ENCODE measurements at regions not wholly inside any gene's neighbourhood (a gene's known extent, or its start where the extent isn't known, plus 50 kb on each side); places are given as distances from the start of the nearest gene placed in this dataset.

DNA sequence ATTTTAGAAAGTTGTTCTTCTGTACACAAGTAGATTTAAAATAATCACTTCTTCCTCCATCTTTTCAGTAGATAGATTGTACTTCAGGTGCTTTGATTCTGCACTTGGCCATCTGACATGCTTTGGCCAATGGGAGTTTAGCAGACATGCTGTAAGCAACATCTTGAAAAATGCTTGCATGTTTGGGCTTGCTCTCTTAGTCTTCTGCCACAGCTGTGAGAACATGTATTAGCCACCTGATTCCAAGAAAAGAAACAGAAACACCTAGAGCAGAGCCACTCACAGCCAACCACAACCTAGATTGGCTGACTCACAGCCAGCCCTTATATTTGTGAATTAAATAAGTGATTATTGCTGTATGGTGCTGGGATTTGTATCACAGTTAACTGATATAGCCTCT is 70.2 kb upstream of the GADL1 start:
- no peak overlapping the region for H2BK120ac ChIP-seq (ENCODE audit: low read depth, low read length)
- no peak for DNase-seq
- no peaks in the 10 kb centered on the region for H3K36me3 ChIP-seq (ENCODE audit: control insufficient read depth in 1 of 2, insufficient read depth in 2 of 2, low read depth in 1 of 2, low read length in 2 of 2)
- H2BK5ac ChIP-seq (ENCODE audit: low read depth, low read length, poor library complexity, severe bottlenecking) = no peak overlapping the region
- H3K4me2 ChIP-seq (ENCODE audit: low read length, poor library complexity, severe bottlenecking) = no peak overlapping the region
- H4K8ac ChIP-seq (ENCODE audit: low read length) = no peak overlapping the region
- H3K4me1 ChIP-seq (ENCODE audit: control insufficient read depth, insufficient read depth, low read depth, low read length) = no peaks in the 10 kb centered on the region
- no peak overlapping the region for H3K9ac ChIP-seq (ENCODE audit: low read length)
- H3K27me3 ChIP-seq (ENCODE audit: control insufficient read depth in 1 of 2, insufficient read depth in 1 of 2, low read length in 2 of 2) = peaks cover 0 to 5% of the 10 kb centered on the region in 2 experiments
- H3K27ac ChIP-seq (ENCODE audit: low read length, poor library complexity, severe bottlenecking) = no peak overlapping the region
- H2AK5ac ChIP-seq (ENCODE audit: low read length, severe bottlenecking) = no peak overlapping the region
- H2AFZ ChIP-seq (ENCODE audit: low read depth, low read length) = no peak overlapping the region
- H4K91ac ChIP-seq (ENCODE audit: low read length) = no peak overlapping the region
- H3K4ac ChIP-seq (ENCODE audit: low read depth in 1 of 2, low read length in 2 of 2) = no peak overlapping the region
- H2BK15ac ChIP-seq (ENCODE audit: low read depth, poor library complexity, severe bottlenecking) = no peak overlapping the region
- H3K79me1 ChIP-seq (replicated peaks; ENCODE audit: low read length, poor library complexity, severe bottlenecking) = no peaks in the 10 kb centered on the region
- H3K14ac ChIP-seq (ENCODE audit: low read length in 2 of 2) = no peak overlapping the region
- no peak overlapping the region for H3K4me3 ChIP-seq (ENCODE audit: insufficient read depth in 1 of 2, low read depth in 1 of 2, low read length in 2 of 2)
- H3K9me3 ChIP-seq (ENCODE audit: control insufficient read depth, low read length) = peaks cover 2% of the 10 kb centered on the region
- no peak overlapping the region for H3K18ac ChIP-seq (ENCODE audit: low read depth in 1 of 2, low read length in 2 of 2)
- H3K23ac ChIP-seq (ENCODE audit: low read length in 2 of 2) = no peak overlapping the region
- H2BK12ac ChIP-seq (ENCODE audit: low read length in 2 of 2) = no peak overlapping the region

DNA sequence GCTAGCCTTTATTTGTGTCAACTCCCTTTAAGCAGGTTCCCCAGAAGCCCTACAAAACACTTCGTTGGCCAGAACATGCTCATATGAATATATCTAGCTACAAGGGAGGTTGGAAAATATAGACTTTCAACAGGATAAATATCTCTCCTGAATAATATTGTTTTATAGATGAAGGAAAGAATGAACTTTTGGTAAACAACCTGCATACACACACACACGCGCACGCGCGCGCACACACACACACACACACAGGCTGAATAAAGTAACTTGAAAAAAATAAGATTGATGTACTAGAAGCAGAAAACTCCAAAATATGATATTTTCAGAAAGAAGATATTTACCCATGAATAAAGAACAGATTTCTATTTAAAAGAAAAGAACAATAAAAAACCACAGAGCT is 72.4 kb upstream of the GADL1 start:
- Histone ChIP-seq H3K4me1 (ENCODE audit: control insufficient read depth, insufficient read depth, low read depth, low read length) (no peaks in the 10 kb centered on the region), H3K18ac (ENCODE audit: low read depth in 1 of 2, low read length in 2 of 2) (no peak overlapping the region), H3K79me1 (replicated peaks; ENCODE audit: low read length, poor library complexity, severe bottlenecking) (no peaks in the 10 kb centered on the region), H2BK12ac (ENCODE audit: low read length in 2 of 2) (no peak overlapping the region), H2BK5ac (ENCODE audit: low read depth, low read length, poor library complexity, severe bottlenecking) (peak overlapping the region; percentile 57), H2AK5ac (ENCODE audit: low read length, severe bottlenecking) (no peak overlapping the region), H3K27ac (ENCODE audit: low read length, poor library complexity, severe bottlenecking) (no peak overlapping the region), H4K8ac (ENCODE audit: low read length) (no peak overlapping the region), H3K36me3 (ENCODE audit: control insufficient read depth in 1 of 2, insufficient read depth in 2 of 2, low read depth in 1 of 2, low read length in 2 of 2) (no peaks in the 10 kb centered on the region), H3K27me3 (ENCODE audit: control insufficient read depth in 1 of 2, insufficient read depth in 1 of 2, low read length in 2 of 2) (peaks cover 0 to 5% of the 10 kb centered on the region in 2 experiments), H3K4me3 (ENCODE audit: insufficient read depth in 1 of 2, low read depth in 1 of 2, low read length in 2 of 2) (no peak overlapping the region), H2BK15ac (ENCODE audit: low read depth, poor library complexity, severe bottlenecking) (no peak overlapping the region), H4K91ac (ENCODE audit: low read length) (no peak overlapping the region), H3K9me3 (ENCODE audit: control insufficient read depth, low read length) (no peaks in the 10 kb centered on the region), H3K14ac (ENCODE audit: low read length in 2 of 2) (no peak overlapping the region), H3K9ac (ENCODE audit: low read length) (no peak overlapping the region), H2BK120ac (ENCODE audit: low read depth, low read length) (no peak overlapping the region), H3K4ac (ENCODE audit: low read depth in 1 of 2, low read length in 2 of 2) (no peak overlapping the region), H2AFZ (ENCODE audit: low read depth, low read length) (no peak overlapping the region), H3K23ac (ENCODE audit: low read length in 2 of 2) (no peak overlapping the region), H3K4me2 (ENCODE audit: low read length, poor library complexity, severe bottlenecking) (no peak overlapping the region)
- WGBS = no CpG with 5 or more reads among the region's 7 CpGs
- DNase-seq = no peak

DNA sequence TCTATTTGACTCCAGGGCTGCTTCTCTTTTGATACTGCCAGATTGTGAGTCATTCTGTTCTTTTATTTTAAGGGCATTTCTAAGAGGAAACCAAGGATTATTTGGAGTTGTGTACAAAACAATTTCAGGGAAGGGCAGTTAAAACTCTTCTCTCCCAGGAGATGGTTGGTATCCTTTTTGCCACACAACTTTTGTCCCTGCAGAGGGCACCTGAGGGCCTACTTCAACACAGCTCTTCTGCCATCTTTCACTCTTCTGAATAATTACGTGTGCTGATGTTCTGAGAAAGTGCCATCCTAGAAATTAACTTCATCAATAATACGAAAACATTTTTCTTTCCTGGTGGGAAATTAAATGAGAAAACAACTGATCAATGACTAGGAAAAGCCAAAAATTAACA is 75.7 kb upstream of the GADL1 start:
- 80% methylated on average over 1 of the region's 2 CpGs for WGBS
- Histone ChIP-seq H3K36me3 (ENCODE audit: control insufficient read depth in 1 of 2, insufficient read depth in 2 of 2, low read depth in 1 of 2, low read length in 2 of 2) (no peaks in the 10 kb centered on the region), H2BK12ac (ENCODE audit: low read length in 2 of 2) (no peak overlapping the region), H2AK5ac (ENCODE audit: low read length, severe bottlenecking) (no peak overlapping the region), H2BK15ac (ENCODE audit: low read depth, poor library complexity, severe bottlenecking) (no peak overlapping the region), H2BK5ac (ENCODE audit: low read depth, low read length, poor library complexity, severe bottlenecking) (no peak overlapping the region), H2BK120ac (ENCODE audit: low read depth, low read length) (no peak overlapping the region), H3K27ac (ENCODE audit: low read length, poor library complexity, severe bottlenecking) (no peak overlapping the region), H3K4me3 (ENCODE audit: insufficient read depth in 1 of 2, low read depth in 1 of 2, low read length in 2 of 2) (no peak overlapping the region), H3K9me3 (ENCODE audit: control insufficient read depth, low read length) (no peaks in the 10 kb centered on the region), H3K79me1 (replicated peaks; ENCODE audit: low read length, poor library complexity, severe bottlenecking) (no peaks in the 10 kb centered on the region), H3K4me1 (ENCODE audit: control insufficient read depth, insufficient read depth, low read depth, low read length) (no peaks in the 10 kb centered on the region), H3K23ac (ENCODE audit: low read length in 2 of 2) (no peak overlapping the region), H3K9ac (ENCODE audit: low read length) (no peak overlapping the region), H4K8ac (ENCODE audit: low read length) (no peak overlapping the region), H3K4me2 (ENCODE audit: low read length, poor library complexity, severe bottlenecking) (no peak overlapping the region), H4K91ac (ENCODE audit: low read length) (no peak overlapping the region), H3K27me3 (ENCODE audit: control insufficient read depth in 1 of 2, insufficient read depth in 1 of 2, low read length in 2 of 2) (peaks cover 0 to 4% of the 10 kb centered on the region in 2 experiments), H3K4ac (ENCODE audit: low read depth in 1 of 2, low read length in 2 of 2) (no peak overlapping the region), H3K14ac (ENCODE audit: low read length in 2 of 2) (no peak overlapping the region), H2AFZ (ENCODE audit: low read depth, low read length) (no peak overlapping the region), H3K18ac (ENCODE audit: low read depth in 1 of 2, low read length in 2 of 2) (no peak overlapping the region)
- DNase-seq = peak; percentile 1

DNA sequence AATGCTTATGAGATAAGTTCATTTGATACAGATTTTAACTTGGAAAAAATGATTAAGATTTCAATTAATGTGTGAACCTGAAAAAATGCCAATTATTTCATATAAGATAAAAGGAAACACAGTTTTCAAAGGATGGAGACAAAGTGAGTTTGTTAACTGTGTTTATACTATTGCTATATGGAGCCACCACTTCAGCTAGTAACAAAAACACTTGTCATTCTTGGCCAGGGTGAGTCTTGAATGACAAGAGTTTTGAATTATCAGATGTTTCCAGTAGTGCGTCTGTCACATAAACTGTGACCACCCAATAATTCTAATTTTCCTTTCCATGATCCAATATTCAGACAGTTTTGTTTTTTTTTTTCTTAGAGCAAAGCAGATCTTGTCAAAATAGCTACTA is 78.0 kb upstream of the GADL1 start:
- H3K27me3 ChIP-seq (ENCODE audit: control insufficient read depth in 1 of 2, insufficient read depth in 1 of 2, low read length in 2 of 2) = no peaks in the 10 kb centered on the region
- no peaks in the 10 kb centered on the region for H3K4me1 ChIP-seq (ENCODE audit: control insufficient read depth, insufficient read depth, low read depth, low read length)
- H3K4me3 ChIP-seq (ENCODE audit: insufficient read depth in 1 of 2, low read depth in 1 of 2, low read length in 2 of 2) = no peak overlapping the region
- H3K9ac ChIP-seq (ENCODE audit: low read length) = no peak overlapping the region
- H3K4ac ChIP-seq (ENCODE audit: low read depth in 1 of 2, low read length in 2 of 2) = no peak overlapping the region
- 100% methylated on average over 1 of the region's 1 CpG for WGBS
- H4K91ac ChIP-seq (ENCODE audit: low read length) = no peak overlapping the region
- no peak overlapping the region for H3K18ac ChIP-seq (ENCODE audit: low read depth in 1 of 2, low read length in 2 of 2)
- H3K9me3 ChIP-seq (ENCODE audit: control insufficient read depth, low read length) = no peaks in the 10 kb centered on the region
- H2BK120ac ChIP-seq (ENCODE audit: low read depth, low read length) = no peak overlapping the region
- no peak overlapping the region for H2AK5ac ChIP-seq (ENCODE audit: low read length, severe bottlenecking)
- DNase-seq = no peak
- no peak overlapping the region for H3K27ac ChIP-seq (ENCODE audit: low read length, poor library complexity, severe bottlenecking)
- H3K14ac ChIP-seq (ENCODE audit: low read length in 2 of 2) = no peak overlapping the region
- H3K36me3 ChIP-seq (ENCODE audit: control insufficient read depth in 1 of 2, insufficient read depth in 2 of 2, low read depth in 1 of 2, low read length in 2 of 2) = no peaks in the 10 kb centered on the region
- H4K8ac ChIP-seq (ENCODE audit: low read length) = no peak overlapping the region
- no peak overlapping the region for H2AFZ ChIP-seq (ENCODE audit: low read depth, low read length)
- no peak overlapping the region for H2BK15ac ChIP-seq (ENCODE audit: low read depth, poor library complexity, severe bottlenecking)
- H3K23ac ChIP-seq (ENCODE audit: low read length in 2 of 2) = no peak overlapping the region
- no peak overlapping the region for H2BK5ac ChIP-seq (ENCODE audit: low read depth, low read length, poor library complexity, severe bottlenecking)
- no peak overlapping the region for H3K4me2 ChIP-seq (ENCODE audit: low read length, poor library complexity, severe bottlenecking)
- no peaks in the 10 kb centered on the region for H3K79me1 ChIP-seq (replicated peaks; ENCODE audit: low read length, poor library complexity, severe bottlenecking)
- H2BK12ac ChIP-seq (ENCODE audit: low read length in 2 of 2) = no peak overlapping the region
